Peyer's patch (tissue), 4 donors: ENCODE measurements at regions not wholly inside any gene's neighbourhood (a gene's known extent, or its start where the extent isn't known, plus 50 kb on each side); places are given as distances from the start of the nearest gene placed in this dataset.

ENCODE experiments used
- POLR2A ChIP-seq, 2 donors: fragments of 450-650 bp; IDR thresholded peaks; one replicate each; pipeline ENCODE4 v1.5.1; 2017; ENCODE audit warnings: antibody characterized with exemption in 2 of 2, mild to moderate bottlenecking in 2 of 2, moderate library complexity in 2 of 2
- TF ChIP-seq, protein P1 (sequence below), 6 experiments: fragments of 450-650 bp in 4 of 6; fragments of 200-600 bp in 2 of 6; sonication (generic) in 1 of 6; IDR thresholded peaks; one replicate each; pipeline ENCODE4 v1.5.1; 2017 to 2019; ENCODE audit warnings: antibody characterized with exemption in 6 of 6, mild to moderate bottlenecking in 3 of 6, moderate library complexity in 1 of 6

DNA sequence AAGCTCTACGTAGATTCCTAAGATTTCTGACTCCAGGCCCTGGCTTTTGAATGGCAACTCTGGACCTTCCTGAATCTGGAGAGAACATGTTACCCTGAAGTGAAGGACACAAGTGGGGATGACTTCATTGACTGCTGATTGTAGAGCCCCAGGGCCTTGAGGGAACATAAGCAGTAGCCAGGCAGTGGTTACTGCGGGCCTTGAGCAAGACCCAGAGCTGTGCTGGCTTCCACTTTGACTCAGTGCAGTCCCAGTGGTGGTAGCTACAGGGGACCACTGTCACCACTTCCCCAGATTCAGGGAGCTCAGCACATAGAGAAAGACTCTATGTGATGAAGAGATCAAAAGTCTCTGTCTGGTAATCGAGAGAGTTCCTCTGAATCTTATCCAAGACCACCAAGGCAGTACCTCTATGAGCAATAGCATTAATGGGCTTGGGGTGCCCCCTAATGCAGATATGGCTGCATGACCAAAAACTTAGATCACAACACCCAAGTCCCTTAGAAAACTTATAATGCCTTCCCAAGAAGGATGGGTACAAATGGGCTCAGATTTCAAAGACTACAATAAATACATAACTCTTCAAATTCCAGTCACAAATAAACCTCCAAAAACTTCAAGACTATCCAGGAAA is 1278.3 kb downstream of the AMY1C start:
- TF ChIP-seq, protein P1, sequence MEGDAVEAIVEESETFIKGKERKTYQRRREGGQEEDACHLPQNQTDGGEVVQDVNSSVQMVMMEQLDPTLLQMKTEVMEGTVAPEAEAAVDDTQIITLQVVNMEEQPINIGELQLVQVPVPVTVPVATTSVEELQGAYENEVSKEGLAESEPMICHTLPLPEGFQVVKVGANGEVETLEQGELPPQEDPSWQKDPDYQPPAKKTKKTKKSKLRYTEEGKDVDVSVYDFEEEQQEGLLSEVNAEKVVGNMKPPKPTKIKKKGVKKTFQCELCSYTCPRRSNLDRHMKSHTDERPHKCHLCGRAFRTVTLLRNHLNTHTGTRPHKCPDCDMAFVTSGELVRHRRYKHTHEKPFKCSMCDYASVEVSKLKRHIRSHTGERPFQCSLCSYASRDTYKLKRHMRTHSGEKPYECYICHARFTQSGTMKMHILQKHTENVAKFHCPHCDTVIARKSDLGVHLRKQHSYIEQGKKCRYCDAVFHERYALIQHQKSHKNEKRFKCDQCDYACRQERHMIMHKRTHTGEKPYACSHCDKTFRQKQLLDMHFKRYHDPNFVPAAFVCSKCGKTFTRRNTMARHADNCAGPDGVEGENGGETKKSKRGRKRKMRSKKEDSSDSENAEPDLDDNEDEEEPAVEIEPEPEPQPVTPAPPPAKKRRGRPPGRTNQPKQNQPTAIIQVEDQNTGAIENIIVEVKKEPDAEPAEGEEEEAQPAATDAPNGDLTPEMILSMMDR (IDR thresholded peaks at IDR 0.05): no peak
- TF ChIP-seq POLR2A (IDR thresholded peaks at IDR 0.05): no peak
